Cardiac septum (tissue), 1 donor: ENCODE measurements at regions not wholly inside any gene's neighbourhood (a gene's known extent, or its start where the extent isn't known, plus 50 kb on each side); places are given as distances from the start of the nearest gene placed in this dataset.

ENCODE experiments used
- DNase-seq: peaks from one replicate; pipeline ENCODE4 v3.0.0-alpha.2; 2020; ENCODE audit warnings: low spot score
- intact Hi-C: fragments of 100-400 bp; cut with DNase I; formaldehyde crosslinking; loops from one replicate; pipeline ENCODE4 v1.14.0; 2022
- donor health status: DM: no; HTN: no; CAD: no.

DNA sequence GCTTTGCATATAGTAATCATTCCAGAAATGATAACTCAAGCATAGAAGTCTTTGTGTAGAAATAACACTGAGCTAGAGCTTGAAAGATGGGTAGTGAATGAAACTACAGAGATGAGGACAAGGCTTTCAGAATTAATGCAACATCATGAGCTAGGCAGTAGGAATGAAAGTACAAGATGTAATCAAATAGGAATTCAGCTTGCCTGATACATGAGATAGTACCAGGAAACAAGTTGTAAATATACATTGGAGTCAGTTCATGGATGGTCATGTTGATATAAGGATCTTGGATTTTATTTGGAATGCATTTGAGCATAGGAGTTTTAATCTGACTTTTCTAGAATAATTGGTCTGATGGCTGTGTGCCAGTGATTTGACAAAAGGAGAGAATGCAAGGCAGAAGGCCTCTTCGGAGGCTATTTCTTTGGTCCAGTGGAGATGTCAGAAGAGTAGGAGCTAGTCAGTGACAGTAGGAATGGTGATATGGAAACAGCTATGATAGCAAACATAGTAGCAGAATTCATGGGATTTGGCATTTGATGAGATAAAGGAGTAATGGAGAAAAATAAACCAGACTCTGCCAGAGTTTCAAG, 206.4 kb upstream of the PACRGL start:
- no peak for DNase-seq
- intact Hi-C loops, result no loop called here

DNA sequence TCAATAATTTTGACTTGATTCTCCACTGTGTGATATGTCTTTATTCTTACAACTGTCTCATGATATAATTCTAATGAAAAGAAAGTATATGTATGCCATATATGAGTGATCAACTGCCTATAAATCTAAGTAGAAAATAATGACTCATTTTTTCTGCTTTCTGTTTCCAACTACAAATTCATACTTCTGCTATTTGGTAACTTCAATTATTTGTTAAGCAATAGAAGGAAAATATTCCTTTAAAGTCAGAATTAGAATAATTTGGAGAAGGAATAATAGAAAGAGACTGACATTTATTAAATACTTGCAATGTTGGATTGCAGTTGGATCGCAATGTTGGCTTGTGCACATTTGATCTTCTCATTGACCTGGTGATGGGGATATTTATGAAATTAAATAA, 204.2 kb upstream of the PACRGL start:
- intact Hi-C loops, result no loop called here
- no peak for DNase-seq

DNA sequence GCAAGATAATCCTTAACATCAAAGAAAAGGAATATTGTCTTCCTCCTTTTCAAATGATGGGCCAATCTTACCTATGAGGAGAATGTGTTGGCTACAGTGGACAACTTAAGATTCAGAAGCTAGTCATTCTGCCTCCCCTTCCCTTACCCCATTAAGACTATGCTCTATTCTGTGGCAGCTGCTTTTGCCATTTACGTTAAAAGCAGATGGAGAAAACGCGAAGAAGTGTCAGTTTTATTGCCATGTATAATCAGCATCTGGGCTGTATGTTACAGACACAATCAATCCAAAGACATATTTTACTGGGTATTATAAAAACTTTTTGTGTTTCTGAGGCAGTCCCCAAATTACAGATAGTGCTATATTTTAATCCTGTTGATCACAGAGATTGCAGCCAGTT, 196.1 kb upstream of the PACRGL start:
- intact Hi-C loops, result no loop called here
- DNase-seq, result no peak

DNA sequence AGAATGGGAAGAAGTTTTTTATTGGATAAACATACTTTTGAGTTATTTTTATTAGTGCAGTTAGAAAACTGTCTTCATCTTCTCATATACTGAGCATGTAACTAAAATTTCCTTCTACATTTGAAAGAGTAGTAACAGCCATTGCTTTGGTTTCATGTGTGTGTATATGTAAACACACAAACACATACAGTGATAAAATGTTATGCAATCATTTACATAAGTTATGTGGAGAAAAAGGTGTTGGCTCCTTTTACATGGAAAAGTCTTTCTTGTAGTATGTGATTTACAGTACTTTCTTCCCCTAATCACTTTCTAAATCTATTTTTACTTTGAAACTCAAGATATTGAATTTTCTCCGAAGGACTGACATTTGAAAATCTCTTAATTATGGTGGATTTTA, 194.3 kb upstream of the PACRGL start:
- DNase-seq, result no peak
- intact Hi-C loops, result no loop called here

DNA sequence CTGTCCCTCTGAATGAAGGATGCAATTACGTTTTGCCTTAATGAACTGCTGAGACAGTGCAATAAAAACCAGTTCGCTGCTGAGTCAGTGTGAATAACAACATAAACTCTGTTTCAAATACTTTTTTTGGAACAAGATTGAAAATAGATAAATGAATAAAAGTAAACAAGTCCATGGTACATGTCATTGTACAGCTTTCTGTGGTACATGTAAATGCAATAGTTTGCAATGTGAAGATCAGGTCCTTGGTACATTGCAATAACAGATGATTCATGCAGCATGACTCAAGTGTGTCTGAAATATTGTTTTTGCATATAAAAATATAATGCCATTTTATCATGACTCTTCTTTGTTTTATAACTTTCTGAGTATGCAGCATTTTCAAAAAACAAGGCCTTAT, 193.4 kb upstream of the PACRGL start:
- intact Hi-C loops, result no loop called here
- DNase-seq, result no peak

DNA sequence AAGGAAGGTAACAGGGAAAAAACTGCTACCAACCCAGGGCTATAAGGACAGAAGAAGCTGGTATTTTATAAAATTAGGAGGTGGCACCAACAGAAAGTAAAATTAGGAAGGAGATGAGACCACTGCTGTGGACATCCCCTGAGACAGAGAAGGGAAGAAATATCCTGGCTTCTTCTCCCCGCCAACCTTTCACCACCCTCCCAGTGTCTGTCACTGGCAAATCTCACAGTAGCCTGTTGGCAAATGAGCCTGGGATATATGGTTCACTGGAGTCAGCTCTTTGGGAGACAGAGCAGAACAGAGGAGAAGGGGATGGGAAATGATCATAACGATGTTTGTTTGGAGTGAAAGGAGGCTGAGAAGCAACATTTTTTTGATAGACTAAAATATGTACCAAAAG, 190.9 kb upstream of the PACRGL start:
- no peak for DNase-seq
- intact Hi-C loops, result no loop called here

DNA sequence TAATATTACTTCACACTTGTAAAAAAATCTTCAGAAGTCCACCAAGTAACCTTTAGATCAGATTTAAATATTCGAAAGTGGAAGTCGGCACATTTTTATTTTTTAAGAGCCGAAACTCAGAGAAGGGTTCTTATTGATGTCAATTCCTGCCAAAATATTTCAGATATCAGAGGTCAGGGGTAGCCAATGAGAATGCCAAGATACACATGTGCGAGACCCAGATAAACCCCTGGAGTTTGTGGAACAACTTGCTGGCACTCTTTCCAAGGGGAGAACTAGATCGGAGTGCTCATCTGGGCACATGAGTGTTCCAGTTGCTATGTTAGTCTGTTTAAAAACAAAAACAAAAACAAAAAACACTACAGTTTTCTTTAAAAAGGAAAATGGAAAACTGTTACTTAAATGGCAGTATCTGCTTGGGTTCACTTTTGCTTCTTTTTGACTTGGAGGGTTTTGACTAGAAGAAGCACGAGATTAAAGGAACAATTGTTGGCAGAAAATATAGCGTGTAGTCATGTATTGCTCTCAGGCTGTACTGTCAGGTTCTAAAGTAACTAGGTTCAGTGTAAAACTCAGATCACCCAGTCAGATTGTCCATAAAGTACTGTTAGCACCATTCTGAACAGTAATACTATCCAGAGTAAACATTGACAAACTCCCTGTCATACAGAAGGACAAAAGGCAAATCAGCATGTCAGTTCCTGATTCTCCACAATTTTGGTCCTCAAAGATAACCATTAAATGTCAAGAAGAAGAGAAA, 188.0 kb upstream of the PACRGL start:
- intact Hi-C loops, result no loop called here
- DNase-seq, result no peak

DNA sequence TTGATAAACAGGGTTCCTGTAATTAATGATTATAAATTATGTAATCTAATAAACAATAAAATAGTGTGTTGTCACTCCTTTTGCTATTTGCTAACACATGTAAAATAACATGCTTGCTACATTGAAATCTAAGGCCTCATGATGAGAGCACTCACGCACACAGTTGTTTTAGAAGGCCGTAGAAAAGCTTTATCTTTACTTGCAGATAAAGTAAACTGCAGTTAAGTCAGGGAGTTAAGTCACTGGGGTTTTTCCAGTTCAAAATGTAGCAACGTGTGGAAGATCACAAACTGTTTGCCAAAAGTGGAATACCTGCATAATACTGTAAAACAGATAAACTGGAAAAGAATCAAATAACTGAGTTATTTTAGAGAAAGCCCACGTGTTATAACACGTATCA, 187.3 kb upstream of the PACRGL start:
- no peak for DNase-seq
- intact Hi-C loops, result no loop called here

DNA sequence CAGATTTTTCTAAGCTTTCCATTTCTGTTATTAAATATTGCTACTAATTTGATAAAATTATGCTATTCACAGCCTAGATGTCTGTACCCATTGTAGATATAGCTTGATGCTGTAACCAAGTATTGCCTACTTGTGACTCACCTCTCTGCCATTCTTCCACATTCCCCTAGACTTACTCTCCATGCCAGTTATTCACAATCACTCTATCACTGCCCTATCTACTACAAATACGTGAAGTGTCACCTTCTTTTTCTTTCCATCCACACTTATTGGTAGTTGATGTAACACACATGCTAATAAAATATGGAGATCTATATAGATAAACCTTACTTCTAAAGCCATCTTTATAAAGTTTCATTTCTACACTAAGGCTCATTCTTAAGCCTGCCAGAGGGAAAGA, 179.4 kb upstream of the PACRGL start:
- intact Hi-C loops, result no loop called here
- no peak for DNase-seq

DNA sequence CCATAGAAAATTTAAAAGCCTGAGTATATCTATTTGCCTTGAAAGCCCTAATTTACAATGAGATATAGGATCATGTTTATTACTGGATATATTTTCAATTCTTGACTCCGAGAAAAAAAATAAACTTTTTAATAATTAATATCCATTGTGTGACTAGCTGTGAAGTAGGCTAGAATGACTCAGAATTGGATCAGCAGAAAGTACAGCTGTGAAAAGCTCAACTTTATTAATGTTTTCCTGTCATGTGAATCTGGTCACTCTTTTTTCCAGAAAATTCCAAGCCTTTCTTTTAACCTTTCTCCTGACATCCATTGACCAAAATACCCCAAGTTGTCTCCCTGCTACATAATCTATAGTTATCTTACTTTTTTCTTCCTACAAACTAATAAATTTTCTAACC, 171.8 kb upstream of the PACRGL start:
- intact Hi-C loops, result no loop called here
- no peak for DNase-seq

DNA sequence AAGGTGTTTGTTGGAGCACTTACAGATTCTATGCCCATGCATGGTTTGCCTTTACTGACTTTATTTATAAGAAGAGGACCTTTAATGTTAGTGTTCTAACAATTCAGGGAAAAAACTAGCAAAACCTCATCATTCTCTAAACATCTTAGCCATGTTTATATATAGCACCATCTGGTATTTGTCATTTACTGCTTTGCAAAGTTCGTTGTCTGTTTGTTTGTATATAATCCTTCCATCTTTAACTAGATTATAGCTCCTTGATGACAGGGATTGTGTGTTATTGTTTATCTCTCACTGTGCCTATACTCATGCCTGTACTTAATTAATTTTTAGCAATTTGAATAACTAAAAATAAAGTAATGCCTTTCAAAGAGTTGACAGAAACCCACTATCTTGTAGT, 170.6 kb upstream of the PACRGL start:
- DNase-seq, result no peak
- intact Hi-C loops, result no loop called here

DNA sequence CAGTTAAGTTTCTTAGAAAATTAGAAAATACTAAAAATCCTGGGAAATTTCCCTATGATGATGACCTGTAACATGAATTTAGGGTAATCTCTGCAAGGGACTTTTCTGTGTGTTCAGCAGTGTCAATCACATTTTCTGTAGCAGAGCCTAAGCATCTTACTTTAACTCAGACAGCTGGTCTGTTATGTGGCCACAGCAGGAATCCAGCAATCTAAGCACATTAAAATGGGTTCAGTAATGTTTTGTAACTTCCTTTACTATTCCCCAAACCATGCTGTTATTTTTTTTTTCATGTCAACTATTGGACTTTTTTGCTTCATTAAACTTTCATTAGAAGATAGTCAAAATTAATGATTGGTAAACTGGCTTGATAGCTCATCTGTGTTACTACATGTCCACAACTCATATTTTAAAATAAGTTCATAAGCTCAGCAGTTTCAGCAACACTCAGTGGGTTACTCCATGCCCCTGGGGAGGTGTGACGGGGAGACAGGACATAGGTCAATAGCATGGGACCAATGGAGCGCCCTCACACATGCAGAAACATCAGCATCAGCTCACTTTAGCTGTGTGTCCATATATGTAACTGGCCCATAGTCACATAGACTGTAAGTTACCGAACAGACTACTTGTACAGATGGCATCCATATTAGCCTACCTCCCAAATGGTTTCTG, 168.0 kb upstream of the PACRGL start:
- DNase-seq, result no peak
- intact Hi-C loops, result no loop called here

DNA sequence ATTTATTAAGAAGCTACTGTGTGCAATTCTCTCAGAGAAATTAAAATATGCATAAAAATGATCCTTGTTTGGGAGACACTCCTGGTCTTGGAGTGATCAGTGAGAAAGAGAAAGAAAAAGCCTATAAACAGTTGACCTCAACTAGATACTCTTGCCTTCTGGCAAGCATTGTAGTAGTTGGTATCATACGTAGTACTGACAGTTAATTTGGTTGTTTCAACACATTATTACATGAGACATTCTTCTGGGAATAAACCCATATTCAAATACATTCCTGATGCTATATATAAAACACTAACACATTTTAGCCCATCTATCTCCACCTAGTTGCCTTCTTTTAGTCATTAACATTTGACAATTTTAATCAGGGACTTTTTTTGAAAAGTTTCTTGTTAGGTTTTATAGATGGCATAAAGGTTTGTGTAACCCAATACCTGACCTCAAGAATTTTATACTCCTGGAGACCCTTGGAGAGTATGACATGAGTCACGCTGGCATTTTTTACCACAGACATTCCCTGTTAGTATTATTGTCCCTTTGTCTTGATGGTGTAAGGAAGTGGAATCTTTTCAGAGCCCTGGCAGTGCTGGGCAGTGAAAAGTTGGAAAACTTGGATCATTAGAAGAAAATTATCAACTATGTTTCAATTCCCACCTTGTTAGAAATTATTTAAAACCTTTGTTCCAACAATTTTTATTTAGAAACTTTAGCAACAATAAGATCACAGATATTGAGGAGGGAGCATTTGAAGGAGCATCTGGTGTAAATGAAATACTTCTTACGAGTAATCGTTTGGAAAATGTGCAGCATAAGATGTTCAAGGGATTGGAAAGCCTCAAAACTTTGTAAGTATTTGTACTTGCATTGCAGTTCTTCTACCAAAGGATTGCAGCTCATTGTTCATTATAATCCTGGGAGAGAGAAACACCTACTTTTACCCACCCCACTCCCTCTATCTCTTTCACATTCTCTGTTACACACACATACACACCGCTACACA, 167.1 kb upstream of the PACRGL start:
- no peak for DNase-seq
- intact Hi-C loops, result no loop called here

DNA sequence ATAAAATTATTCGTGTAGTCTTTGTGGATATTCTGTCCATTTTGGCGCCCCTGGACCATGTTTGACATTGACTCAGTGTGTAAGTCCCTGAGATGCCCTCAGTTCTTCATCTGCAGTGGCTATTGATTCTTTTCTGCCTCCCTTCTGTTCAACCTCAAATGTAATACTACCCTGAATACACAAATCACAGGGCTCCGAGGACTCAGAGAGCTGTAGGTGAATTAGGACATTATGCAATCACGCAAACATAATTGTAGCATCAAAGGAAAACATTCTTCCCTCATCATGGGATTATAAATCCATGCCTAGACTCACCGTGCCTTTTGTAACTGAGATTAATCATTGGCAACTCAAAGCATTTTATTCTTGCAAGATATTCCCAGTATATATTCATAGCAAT, 161.4 kb upstream of the PACRGL start:
- DNase-seq, result no peak
- intact Hi-C loops, result no loop called here

DNA sequence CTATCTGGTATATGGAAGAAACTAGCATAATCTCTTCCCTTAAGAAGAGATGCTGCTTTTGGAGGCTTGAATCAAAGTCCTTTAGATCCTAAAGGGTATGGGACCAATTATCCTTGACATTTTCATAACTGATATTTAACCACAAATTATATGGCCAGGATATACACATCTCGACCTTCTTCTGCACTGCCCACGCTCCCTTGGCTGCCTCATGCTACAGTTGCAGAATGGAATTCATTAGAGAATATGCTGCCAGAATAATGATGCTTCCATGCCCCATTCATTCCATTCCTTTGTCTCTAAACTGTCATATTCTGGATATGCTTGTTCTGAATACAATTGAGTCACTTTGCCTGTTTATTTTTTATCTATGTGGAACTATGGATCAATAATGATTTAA, 157.1 kb upstream of the PACRGL start:
- intact Hi-C loops, result loop anchor here (10.0 kb wide), 2 partner anchors 118 to 248 kb away; no protein-coding TSS in a partner anchor

DNA sequence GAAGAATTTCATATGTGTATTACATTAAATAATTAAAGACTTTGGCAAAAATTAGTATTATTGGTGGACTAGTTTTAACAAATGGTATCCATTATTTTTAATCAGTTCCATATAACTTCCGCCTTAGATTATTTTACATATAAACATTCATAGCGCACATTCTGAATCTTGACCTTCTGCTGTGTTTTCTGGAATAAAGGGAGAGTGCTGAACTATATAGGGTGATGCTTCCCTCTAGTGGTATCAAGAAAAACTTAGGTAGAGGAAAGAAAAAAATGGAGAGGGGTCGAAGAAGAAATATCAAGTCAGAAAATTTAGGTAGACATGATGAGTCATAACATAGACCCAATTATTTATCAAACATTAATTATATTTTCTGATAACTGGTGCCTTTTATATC, 155.6 kb upstream of the PACRGL start:
- no peak for DNase-seq
- intact Hi-C loops, result loop anchor here (10.0 kb wide), 2 partner anchors 120 to 250 kb away; no protein-coding TSS in a partner anchor

More for the DNA sequence above, 157.1 kb upstream of the PACRGL start:
- DNase-seq, result no peak

DNA sequence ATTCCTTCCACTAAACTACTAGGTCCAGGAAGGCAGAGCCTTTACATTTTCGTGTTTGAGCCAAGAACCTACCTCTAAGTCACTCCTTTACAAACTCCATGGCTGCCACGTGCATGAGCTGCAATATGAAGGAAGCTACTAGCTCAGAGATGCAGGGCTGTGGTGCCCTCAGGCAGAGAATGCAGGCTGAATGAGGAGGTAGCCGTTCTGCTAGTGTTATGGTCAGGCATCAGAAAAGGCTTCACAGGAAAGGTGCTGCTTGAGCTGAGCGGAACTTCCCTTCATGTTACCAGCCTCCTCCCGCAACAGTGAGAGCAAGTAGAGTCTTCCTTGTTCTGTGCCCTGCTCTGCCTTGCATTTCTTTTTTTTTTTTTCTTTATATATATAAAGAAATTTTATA, 148.3 kb upstream of the PACRGL start:
- intact Hi-C loops, result no loop called here
- no peak for DNase-seq

DNA sequence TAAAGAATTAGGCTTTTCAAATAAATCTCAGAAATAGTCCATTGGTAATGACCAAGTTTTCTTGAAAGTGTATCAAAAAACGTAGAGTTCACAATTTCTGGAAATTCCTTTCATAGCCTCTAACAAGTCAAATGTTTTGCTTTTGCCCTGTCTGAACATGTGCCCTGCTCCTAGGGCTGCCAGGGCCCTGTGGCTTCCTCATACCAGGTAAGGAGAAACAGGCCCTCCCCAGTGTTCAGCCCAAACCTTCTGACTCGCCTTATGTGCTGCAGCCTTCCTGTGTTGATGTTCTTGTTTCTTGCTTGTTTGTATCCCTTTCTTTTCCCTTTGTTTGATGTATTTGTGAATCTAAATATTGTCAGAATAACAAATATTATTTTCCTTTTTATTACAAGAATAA, 146.1 kb upstream of the PACRGL start:
- intact Hi-C loops, result no loop called here
- no peak for DNase-seq

DNA sequence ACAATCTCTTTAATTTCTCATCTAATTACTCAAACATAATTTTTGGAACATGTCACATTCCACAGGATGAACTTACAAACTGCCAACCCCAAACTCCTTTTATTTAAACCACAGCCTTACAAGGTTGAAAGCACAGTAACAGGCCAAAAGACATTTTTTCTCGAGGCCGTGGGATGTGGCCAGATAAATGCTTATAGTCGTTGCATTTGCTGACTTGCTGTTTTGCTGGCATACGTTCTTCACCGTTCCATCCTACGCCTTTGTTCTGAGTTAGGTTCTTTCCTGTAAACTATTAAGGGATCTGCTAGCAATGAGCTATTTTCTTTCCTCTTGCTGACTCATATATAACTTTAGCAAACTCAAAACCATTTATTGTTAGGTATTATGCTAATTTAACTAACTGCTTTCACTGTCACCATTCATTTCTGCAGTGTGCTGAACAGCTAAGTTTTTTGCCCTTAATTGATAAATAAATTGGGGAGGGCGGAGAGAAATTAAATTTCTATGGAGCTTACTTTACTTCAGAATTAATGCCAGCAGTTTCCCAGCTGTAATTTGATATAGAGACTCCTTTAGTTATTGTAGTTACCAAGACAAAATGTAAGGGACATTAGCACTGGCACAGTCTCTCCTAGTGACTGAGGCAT, 135.1 kb upstream of the PACRGL start:
- intact Hi-C loops, result no loop called here
- no peak for DNase-seq
